ENCODE measurements at regions not wholly inside any gene's neighbourhood (a gene's known extent, or its start where the extent isn't known, plus 50 kb on each side); places are given as distances from the start of the nearest gene placed in this dataset.

DNA sequence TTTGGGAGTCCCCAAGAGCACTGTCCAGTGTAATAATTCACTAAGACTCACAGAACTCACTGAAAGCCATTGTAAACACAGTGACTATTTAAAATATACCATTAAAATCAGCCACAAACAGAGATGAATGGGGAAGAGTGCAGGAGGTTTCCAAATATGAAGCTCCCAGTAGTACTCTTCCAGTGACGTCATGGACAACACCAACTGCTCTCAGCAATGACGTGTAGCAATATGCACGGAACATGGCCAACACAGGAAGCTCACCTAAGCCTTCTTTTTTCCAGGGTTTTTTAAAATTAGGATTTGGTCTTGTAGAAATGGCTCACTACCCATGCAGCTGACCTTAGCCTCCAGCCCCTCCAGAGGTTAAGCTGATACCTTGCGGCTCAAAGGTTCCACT lies 1224.1 kb upstream of the CADM2 start:
- no peak for TF ChIP-seq GABPA (IDR thresholded peaks at IDR 0.05 in 1 of 2, conservative IDR thresholded peaks at IDR 0.05 in 1 of 2)
- TF ChIP-seq HNF4A (conservative IDR thresholded peaks at IDR 0.05): no peak
- no peak for TF ChIP-seq REST (IDR thresholded peaks at IDR 0.05)
- no peak for TF ChIP-seq HNF4G (IDR thresholded peaks at IDR 0.05)
- no peak for TF ChIP-seq MAX (IDR thresholded peaks at IDR 0.05)
- no peak for TF ChIP-seq NR2F2 (IDR thresholded peaks at IDR 0.05)
- TF ChIP-seq FOXA1 (IDR thresholded peaks at IDR 0.05): no peak
- no peak for TF ChIP-seq SP1 (IDR thresholded peaks at IDR 0.05)
- TF ChIP-seq EGR1 (IDR thresholded peaks at IDR 0.05; ENCODE audit: low read depth in 2 of 2): no peak
- TF ChIP-seq ZBTB33 (IDR thresholded peaks at IDR 0.05): no peak
- TF ChIP-seq ATF3 (IDR thresholded peaks at IDR 0.05): no peak
- WGBS: 75% methylated on average over 4 of the region's 4 CpGs
- H3K4me3 ChIP-seq (ENCODE audit: low read depth in 1 of 3, low read length in 3 of 3): no peak overlapping the region
- no peak for DNase-seq (ENCODE audit: low spot score)
- no peaks in the 10 kb centered on the region for H3K36me3 ChIP-seq (ENCODE audit: control insufficient read depth in 4 of 4, insufficient read depth in 3 of 4, low read depth in 1 of 4, low read length in 3 of 4)
- H3K27ac ChIP-seq (ENCODE audit: low read depth in 1 of 2, low read length in 2 of 2): no peak overlapping the region
- no peak overlapping the region for H3K9ac ChIP-seq (ENCODE audit: low read depth in 1 of 2, low read length in 2 of 2)
- H3K27me3 ChIP-seq (ENCODE audit: control insufficient read depth in 4 of 4, insufficient read depth in 4 of 4, low read length in 3 of 4): no peaks in the 10 kb centered on the region
- no peaks in the 10 kb centered on the region for H3K9me3 ChIP-seq (ENCODE audit: control insufficient read depth in 4 of 4, low read length in 3 of 4)
- H3K4me1 ChIP-seq (ENCODE audit: control insufficient read depth in 4 of 4, insufficient read depth in 4 of 4, low read length in 3 of 4): no peaks in the 10 kb centered on the region

DNA sequence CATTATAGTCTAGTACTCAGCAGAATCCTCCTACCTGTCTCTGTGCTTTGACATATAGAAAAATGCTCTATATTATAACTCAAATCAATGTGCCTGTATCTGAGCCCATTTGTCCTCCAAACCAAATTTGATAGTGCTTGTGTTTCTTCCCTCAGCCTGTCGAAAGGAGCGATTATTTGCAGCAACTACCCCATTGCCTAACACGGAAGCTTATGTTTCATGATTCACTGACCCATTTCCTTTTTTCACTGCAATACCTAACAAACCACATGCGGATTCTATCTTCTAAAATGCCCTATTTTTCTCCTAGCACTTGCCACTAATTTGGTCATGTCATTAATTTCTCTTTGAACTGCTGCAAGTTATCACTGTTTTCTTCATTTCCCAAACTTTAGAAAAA lies 1220.6 kb upstream of the CADM2 start:
- DNase-seq (ENCODE audit: low spot score): no peak
- H3K27ac ChIP-seq (ENCODE audit: low read depth in 1 of 2, low read length in 2 of 2): no peak overlapping the region

More for the DNA sequence above, 1220.6 kb upstream of the CADM2 start:
- TF ChIP-seq ZBTB33 (IDR thresholded peaks at IDR 0.05) (no peak), MAX (IDR thresholded peaks at IDR 0.05) (no peak), EGR1 (IDR thresholded peaks at IDR 0.05; ENCODE audit: low read depth in 2 of 2) (no peak), ATF3 (IDR thresholded peaks at IDR 0.05) (no peak), YY1 (IDR thresholded peaks at IDR 0.05) (no peak), REST (IDR thresholded peaks at IDR 0.05) (no peak), JUND (IDR thresholded peaks at IDR 0.05) (no peak), RAD21 (IDR thresholded peaks at IDR 0.05) (no peak), FOXA2 (IDR thresholded peaks at IDR 0.05) (no peak), NR2F2 (IDR thresholded peaks at IDR 0.05) (no peak), TAF1 (conservative IDR thresholded peaks at IDR 0.05) (no peak)
- TF ChIP-seq, protein P1, sequence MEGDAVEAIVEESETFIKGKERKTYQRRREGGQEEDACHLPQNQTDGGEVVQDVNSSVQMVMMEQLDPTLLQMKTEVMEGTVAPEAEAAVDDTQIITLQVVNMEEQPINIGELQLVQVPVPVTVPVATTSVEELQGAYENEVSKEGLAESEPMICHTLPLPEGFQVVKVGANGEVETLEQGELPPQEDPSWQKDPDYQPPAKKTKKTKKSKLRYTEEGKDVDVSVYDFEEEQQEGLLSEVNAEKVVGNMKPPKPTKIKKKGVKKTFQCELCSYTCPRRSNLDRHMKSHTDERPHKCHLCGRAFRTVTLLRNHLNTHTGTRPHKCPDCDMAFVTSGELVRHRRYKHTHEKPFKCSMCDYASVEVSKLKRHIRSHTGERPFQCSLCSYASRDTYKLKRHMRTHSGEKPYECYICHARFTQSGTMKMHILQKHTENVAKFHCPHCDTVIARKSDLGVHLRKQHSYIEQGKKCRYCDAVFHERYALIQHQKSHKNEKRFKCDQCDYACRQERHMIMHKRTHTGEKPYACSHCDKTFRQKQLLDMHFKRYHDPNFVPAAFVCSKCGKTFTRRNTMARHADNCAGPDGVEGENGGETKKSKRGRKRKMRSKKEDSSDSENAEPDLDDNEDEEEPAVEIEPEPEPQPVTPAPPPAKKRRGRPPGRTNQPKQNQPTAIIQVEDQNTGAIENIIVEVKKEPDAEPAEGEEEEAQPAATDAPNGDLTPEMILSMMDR (IDR thresholded peaks at IDR 0.05; ENCODE audit: low read depth, low read length, missing input control): no peak
- H3K36me3 ChIP-seq (ENCODE audit: control insufficient read depth in 4 of 4, insufficient read depth in 3 of 4, low read depth in 1 of 4, low read length in 3 of 4): no peaks in the 10 kb centered on the region
- no peaks in the 10 kb centered on the region for H3K4me1 ChIP-seq (ENCODE audit: control insufficient read depth in 4 of 4, insufficient read depth in 4 of 4, low read length in 3 of 4)
- no peaks in the 10 kb centered on the region for H3K9me3 ChIP-seq (ENCODE audit: control insufficient read depth in 4 of 4, low read length in 3 of 4)
- WGBS: 75% methylated on average over 4 of the region's 4 CpGs
- no peaks in the 10 kb centered on the region for H3K27me3 ChIP-seq (ENCODE audit: control insufficient read depth in 4 of 4, insufficient read depth in 4 of 4, low read length in 3 of 4)
- H3K9ac ChIP-seq (ENCODE audit: low read depth in 1 of 2, low read length in 2 of 2): no peak overlapping the region
- H3K4me3 ChIP-seq (ENCODE audit: low read depth in 1 of 3, low read length in 3 of 3): no peak overlapping the region

All from liver (tissue), 8 donors.